T-helper 9 cell (primary cell): ENCODE measurements at regions not wholly inside any gene's neighbourhood (a gene's known extent, or its start where the extent isn't known, plus 50 kb on each side); places are given as distances from the start of the nearest gene placed in this dataset.
"Not testable (repeated sequence)": the region's sequence is repeated elsewhere in the genome, so short reads cannot be mapped to it uniquely, and the experiment has no call there.

Experiments used
- DNase-seq: peaks from one replicate; pipeline ENCODE4 v3.0.0-alpha.2; 2020

GRCh38 chr9:135278586-135278985, 191.1 kb downstream of the OLFM1 start:
- DNase-seq = no peak

- DNase-seq = no peak
These were observed 191.9 kb downstream of the OLFM1 start for GRCh38 chr9:135279385-135279784.

GRCh38 chr9:135279834-135280393, 192.4 kb downstream of the OLFM1 start:
- no peak for DNase-seq

GRCh38 chr9:135280666-135281065, 193.2 kb downstream of the OLFM1 start:
- DNase-seq = no peak

GRCh38 chr9:135281151-135281550, 193.7 kb downstream of the OLFM1 start:
- no peak for DNase-seq

- no peak for DNase-seq
These were observed 194.6 kb downstream of the OLFM1 start for GRCh38 chr9:135281791-135282737.

GRCh38 chr9:135282808-135283207, 195.3 kb downstream of the OLFM1 start:
- no peak for DNase-seq

- no peak for DNase-seq
These were observed 195.9 kb upstream of the PPP1R26 start for GRCh38 chr9:135283671-135284070.

GRCh38 chr9:135284386-135285134, 195.0 kb upstream of the PPP1R26 start:
- DNase-seq = no peak

- DNase-seq = not testable (repeated sequence)
These were observed 193.2 kb upstream of the PPP1R26 start for GRCh38 chr9:135286187-135286925.

GRCh38 chr9:135286961-135287360, 192.6 kb upstream of the PPP1R26 start:
- no peak for DNase-seq

GRCh38 chr9:135287627-135288026, 192.0 kb upstream of the PPP1R26 start:
- no peak for DNase-seq

- DNase-seq = no peak
These were observed 191.5 kb upstream of the PPP1R26 start for GRCh38 chr9:135288054-135288453.

GRCh38 chr9:135289081-135289491, 190.5 kb upstream of the PPP1R26 start:
- DNase-seq = no peak

- DNase-seq = no peak
These were observed 189.5 kb upstream of the PPP1R26 start for GRCh38 chr9:135290086-135290485.

GRCh38 chr9:135290566-135290965, 189.0 kb upstream of the PPP1R26 start:
- DNase-seq = no peak

GRCh38 chr9:135291165-135291564, 188.4 kb upstream of the PPP1R26 start:
- no peak for DNase-seq

GRCh38 chr9:135294836-135295235, 184.7 kb upstream of the PPP1R26 start:
- DNase-seq = no peak

GRCh38 chr9:135295551-135296300, 183.9 kb upstream of the PPP1R26 start:
- no peak for DNase-seq

- DNase-seq = no peak
These were observed 182.7 kb upstream of the PPP1R26 start for GRCh38 chr9:135296735-135297455.

GRCh38 chr9:135297456-135298075, 182.0 kb upstream of the PPP1R26 start:
- no peak for DNase-seq
